ENCODE measurements at regions not wholly inside any gene's neighbourhood (a gene's known extent, or its start where the extent isn't known, plus 50 kb on each side); places are given as distances from the start of the nearest gene placed in this dataset.
"Not testable (repeated sequence)": the region's sequence is repeated elsewhere in the genome, so short reads cannot be mapped to it uniquely, and the experiment has no call there.

- no peak for DNase-seq
Observed at GRCh38 chr18:66993492-66993891, 389.6 kb upstream of the CDH19 start.

- no peak for DNase-seq
Observed at GRCh38 chr18:66990909-66991308, 387.0 kb upstream of the CDH19 start.

GRCh38 chr18:66979009-66979408, 375.1 kb upstream of the CDH19 start:
- no peak for DNase-seq

GRCh38 chr18:66972681-66973080, 368.8 kb upstream of the CDH19 start:
- no peak for DNase-seq

GRCh38 chr18:66971960-66972359, 368.1 kb upstream of the CDH19 start:
- DNase-seq, result no peak

GRCh38 chr18:66966171-66966570, 362.3 kb upstream of the CDH19 start:
- DNase-seq, result no peak

- DNase-seq, result no peak
Observed at GRCh38 chr18:66958309-66958708, 354.4 kb upstream of the CDH19 start.

- DNase-seq, result no peak
Observed at GRCh38 chr18:66951750-66952149, 347.9 kb upstream of the CDH19 start.

GRCh38 chr18:66949419-66949818, 345.5 kb upstream of the CDH19 start:
- no peak for DNase-seq

- DNase-seq, result no peak
Observed at GRCh38 chr18:66937546-66937945, 333.7 kb upstream of the CDH19 start.

GRCh38 chr18:66931010-66931409, 327.1 kb upstream of the CDH19 start:
- no peak for DNase-seq

- no peak for DNase-seq
Observed at GRCh38 chr18:66916834-66917233, 312.9 kb upstream of the CDH19 start.

- no peak for DNase-seq
Observed at GRCh38 chr18:66900837-66901236, 296.9 kb upstream of the CDH19 start.

GRCh38 chr18:66895631-66896030, 291.7 kb upstream of the CDH19 start:
- no peak for DNase-seq

GRCh38 chr18:66894851-66895250, 291.0 kb upstream of the CDH19 start:
- no peak for DNase-seq

- DNase-seq, result not testable (repeated sequence)
Observed at GRCh38 chr18:66892388-66892787, 288.5 kb upstream of the CDH19 start.

- no peak for DNase-seq
Observed at GRCh38 chr18:66874812-66875474, 271.1 kb upstream of the CDH19 start.

- no peak for DNase-seq
Observed at GRCh38 chr18:66874375-66874774, 270.5 kb upstream of the CDH19 start.

GRCh38 chr18:66873899-66874298, 270.0 kb upstream of the CDH19 start:
- no peak for DNase-seq

- DNase-seq, result no peak
Observed at GRCh38 chr18:66872277-66872676, 268.4 kb upstream of the CDH19 start.

- no peak for DNase-seq
Observed at GRCh38 chr18:66867653-66868052, 263.8 kb upstream of the CDH19 start.

- DNase-seq, result not testable (repeated sequence)
Observed at GRCh38 chr18:66866427-66866940, 262.6 kb upstream of the CDH19 start.

- DNase-seq, result no peak
Observed at GRCh38 chr18:66838340-66838987, 234.6 kb upstream of the CDH19 start.

- DNase-seq, result no peak
Observed at GRCh38 chr18:66833646-66834045, 229.8 kb upstream of the CDH19 start.

- no peak for DNase-seq
Observed at GRCh38 chr18:66826211-66826610, 222.3 kb upstream of the CDH19 start.

Data from cerebellar nuclear complex (tissue), 1 donor.